NCI-H69 (cell line): ENCODE measurements at regions not wholly inside any gene's neighbourhood (a gene's known extent, or its start where the extent isn't known, plus 50 kb on each side); places are given as distances from the start of the nearest gene placed in this dataset.

Experiments
- DNase-seq: peaks from one replicate; lab custom pipeline; 2025; lab: John Stamatoyannopoulos, UW

DNA sequence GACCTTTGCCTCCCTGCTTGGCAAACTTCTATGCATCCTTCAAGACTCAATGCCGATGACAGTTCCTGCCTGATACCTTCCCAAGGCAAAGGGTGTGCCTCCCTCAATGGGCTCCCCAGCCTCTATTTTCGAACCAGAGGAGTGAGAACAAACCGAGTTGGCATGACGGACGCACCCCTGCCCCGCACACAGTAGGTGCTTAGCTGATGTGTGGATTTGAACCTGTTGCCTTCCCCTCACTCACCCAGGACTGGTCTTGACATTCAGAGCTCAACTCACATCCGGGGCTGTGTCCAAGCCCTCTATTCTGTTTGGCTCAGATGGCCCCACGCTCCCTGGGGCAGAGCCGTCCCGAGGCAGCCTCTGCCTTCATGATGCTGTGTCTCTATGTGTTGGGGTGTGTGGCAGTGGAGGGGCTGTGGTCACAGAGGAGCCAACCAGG is 52.2 kb upstream of the SLC6A11 start:
- DNase-seq = no peak

DNA sequence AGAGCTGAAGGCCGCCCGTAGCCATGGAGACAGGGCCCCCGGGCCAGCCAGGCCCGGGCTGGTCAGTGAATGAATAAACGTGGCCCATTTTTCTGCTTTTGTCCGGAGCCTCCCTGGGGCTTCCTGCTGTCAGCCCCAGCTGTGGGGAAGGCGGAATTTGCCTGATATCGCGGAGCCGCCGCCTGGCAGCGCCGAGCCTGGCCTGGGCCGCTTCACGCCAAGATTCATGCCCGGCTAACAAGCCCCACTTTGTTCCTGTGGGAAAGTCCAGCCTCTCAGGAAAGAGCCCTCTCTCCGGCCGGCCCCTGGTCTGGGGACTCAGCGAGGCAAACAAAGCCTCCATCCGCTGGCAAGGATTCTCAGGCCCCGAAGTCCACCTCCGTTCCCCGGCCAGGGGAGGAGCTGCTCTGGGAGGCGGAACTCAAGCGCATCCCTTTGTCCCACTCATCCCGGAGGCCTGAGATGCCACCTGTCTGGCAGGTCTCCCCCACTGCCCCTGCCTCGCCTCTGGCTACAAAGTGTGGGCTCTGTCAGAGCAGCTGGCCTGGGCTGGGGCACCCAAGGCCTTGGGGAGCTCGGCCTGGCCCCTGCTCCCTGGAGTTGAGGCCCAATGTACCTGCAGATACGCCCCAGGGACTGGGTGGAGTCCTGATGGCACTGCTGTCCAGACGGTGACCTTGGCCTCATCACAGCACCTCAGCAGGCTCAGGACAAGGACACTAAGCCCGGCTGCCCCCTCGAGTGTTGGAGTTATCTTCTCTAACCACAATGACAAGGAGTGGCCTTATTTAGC is 51.6 kb upstream of the SLC6A11 start:
- DNase-seq = no peak

DNA sequence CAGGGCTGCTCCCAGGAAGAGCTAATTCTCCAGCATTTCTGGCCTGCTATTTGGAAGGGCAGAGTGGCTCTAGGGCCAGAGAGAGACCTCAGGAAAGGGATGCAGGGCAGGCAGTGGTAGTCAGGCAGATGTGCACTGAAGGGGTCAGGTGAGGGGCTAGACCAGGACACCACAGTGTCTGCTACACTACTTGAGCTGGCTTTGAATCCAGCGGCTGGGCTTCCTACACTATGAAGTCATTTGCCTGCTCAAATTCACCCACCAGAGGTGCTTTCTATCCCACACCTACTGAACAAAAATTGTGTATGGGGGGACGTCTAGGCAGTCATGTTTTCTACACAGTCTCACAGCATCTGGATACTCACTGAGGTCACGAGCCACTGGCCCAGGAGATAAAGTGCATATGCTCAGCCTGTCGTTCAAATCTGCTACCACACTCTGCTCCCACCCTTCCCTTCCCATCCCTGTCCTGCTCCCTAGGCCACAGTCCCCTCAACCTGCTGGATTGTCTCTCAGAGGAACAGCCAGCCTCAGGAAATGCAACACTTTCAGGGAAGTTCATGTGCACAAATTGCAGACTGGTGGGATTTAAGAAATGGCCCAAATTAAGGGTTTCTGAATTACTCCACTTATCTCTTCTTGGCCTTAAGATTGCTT is 49.9 kb upstream of the SLC6A11 start:
- DNase-seq = no peak
